Hepatocyte (in vitro differentiated cells): ENCODE measurements at regions not wholly inside any gene's neighbourhood (a gene's known extent, or its start where the extent isn't known, plus 50 kb on each side); places are given as distances from the start of the nearest gene placed in this dataset.

Source experiments
- CTCF ChIP-seq: fragments of 200-600 bp; sonication (generic); IDR thresholded peaks from 2 replicates; pipeline ENCODE4 v1.5.1; 2016; ENCODE audit warnings: antibody characterized with exemption, mild to moderate bottlenecking; ENCODE audit not compliant: poor library complexity
- EZH2 ChIP-seq: fragments of 200-600 bp; sonication (generic); IDR thresholded peaks from 2 replicates; pipeline ENCODE4 v1.6.1; 2016; ENCODE audit warnings: antibody characterized with exemption, mild to moderate bottlenecking, borderline replicate concordance
- EZH2phosphoT487 ChIP-seq: fragments of 200-600 bp; sonication (generic); IDR thresholded peaks from one replicate; pipeline ENCODE4 v1.6.1; 2018; ENCODE audit warnings: antibody characterized with exemption, mild to moderate bottlenecking, low read depth, moderate library complexity; ENCODE audit not compliant: unreplicated experiment, severe bottlenecking

DNA sequence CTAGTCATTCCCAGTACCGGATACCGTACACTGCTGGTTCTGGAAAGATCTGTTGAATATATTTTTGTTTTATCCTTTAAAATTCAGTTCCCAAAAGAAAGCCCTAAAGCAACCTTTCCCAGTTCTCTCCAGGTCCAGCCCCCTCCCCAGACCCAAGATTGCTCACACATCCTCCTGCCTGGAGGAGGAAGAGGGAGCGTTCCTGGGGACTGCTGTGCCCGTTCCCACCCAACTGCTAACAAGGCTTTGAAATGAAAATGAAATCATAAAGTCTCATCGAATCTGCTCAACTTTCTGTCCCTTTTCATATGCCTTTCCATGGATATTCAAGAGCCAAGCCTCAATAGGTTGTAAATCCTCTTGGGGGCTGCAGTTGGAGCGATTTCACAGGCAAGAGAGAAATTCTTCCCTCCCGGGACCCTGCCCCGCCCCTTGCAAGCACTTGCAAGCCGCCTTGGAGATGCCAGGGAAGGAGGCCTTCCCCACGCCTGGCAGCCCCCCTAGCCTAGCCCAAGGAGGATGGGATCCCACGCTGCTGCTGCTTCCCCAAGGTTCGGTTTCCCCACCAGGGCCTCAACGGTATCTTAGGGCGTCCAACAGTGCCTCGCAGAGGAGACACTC, 113.2 kb upstream of the CACHD1 start:
- no peak for TF ChIP-seq CTCF
- no peak for TF ChIP-seq EZH2phosphoT487
- TF ChIP-seq EZH2 = no peak
